GM19240 (cell line): ENCODE measurements at regions not wholly inside any gene's neighbourhood (a gene's known extent, or its start where the extent isn't known, plus 50 kb on each side); places are given as distances from the start of the nearest gene placed in this dataset.

ENCODE experiments used
- DNase-seq: peaks from one replicate; pipeline ENCODE4 v3.0.0; 2011; ENCODE audit warnings: low spot score; ENCODE audit not compliant: insufficient read length

DNA sequence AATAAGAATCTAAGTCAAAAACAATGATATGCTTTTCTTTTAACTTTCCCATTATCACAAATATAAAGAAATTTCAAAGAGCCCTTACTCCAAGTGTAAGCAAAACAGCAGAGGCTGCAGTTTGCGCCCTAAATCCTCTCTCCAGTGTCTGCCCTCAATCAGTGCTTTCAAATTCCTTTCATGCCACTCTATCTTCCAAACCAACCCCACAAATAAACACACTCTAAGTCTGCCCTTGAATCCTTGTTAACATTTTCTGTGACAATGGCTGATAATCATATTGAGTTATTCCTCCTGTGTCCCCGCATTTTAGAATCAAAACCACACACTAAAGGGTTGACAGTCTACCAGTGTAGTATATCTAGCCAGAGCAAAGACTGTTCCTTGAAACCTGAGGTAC lies 317.9 kb upstream of the MARCKS start:
- DNase-seq = no peak

DNA sequence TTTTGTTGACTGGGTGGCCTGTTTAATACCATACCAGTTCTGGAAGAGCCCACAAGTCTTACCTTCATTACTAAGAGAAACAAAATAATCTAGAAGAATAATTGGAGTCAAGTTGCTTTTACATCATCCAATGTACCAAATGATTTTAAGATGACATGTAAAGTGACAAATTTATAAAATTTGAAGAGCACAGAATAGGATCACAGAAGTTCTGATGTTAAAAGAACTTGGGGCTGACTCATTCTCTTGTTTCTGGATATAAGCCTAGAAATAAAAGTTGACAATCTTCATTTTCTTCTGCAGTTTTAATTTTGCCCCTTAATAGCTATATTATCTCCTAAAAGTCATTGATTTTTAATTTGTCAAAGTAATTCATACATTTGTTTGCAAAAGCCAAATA lies 317.5 kb upstream of the MARCKS start:
- no peak for DNase-seq

DNA sequence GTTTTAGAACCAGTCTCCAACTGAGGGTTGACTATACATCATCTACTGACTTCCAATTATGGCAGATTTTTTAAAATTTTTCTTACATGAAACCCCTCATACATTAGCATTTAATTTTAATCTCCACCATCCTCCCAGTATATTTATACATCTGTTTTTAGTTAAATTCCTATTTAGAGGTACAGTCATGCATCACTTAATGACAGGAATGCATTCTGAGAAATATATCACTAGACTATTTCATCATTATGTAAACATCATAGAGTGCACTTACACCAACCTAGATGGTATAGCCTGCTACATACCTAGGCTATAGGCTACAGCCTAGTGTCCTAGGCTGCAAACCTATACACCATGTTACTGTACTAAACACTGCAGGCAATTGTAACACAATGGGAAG lies 316.7 kb upstream of the MARCKS start:
- no peak for DNase-seq

DNA sequence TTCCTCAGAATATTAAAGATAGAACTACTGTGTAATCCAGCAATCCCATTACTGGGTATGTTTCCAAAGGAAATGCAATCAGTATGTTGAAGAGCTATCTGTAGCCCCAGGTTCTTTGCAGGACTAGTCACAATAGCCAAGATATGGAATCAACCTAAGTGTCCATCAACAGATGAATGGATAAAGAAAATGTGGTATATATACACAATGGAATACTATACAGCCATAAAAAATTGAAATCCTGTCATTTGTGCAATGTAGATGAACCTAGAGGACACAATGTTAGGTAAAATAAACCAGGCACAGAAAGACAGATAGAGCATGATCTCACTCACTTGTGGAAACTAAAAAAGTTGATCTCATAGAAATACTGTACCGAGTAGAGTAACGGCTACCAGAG lies 306.0 kb upstream of the MARCKS start:
- no peak for DNase-seq

DNA sequence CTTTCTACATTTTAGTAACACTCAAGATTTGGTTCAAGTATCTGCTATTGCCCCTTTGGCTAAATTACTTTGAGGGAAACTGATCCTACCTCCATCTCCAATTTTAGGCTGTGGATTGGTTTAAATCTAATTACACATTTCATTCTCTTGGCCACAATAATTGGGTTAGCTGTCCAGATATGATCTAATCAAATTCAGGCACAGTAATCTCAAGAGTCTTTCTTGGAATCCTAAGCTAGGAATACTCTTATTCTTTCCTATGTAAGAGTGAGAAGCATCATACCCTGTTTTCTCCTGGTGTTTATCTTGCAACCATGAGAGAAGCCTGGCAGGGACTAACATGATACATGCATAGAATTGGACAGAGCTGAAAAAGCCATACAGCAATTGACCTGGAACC lies 300.4 kb upstream of the MARCKS start:
- no peak for DNase-seq

DNA sequence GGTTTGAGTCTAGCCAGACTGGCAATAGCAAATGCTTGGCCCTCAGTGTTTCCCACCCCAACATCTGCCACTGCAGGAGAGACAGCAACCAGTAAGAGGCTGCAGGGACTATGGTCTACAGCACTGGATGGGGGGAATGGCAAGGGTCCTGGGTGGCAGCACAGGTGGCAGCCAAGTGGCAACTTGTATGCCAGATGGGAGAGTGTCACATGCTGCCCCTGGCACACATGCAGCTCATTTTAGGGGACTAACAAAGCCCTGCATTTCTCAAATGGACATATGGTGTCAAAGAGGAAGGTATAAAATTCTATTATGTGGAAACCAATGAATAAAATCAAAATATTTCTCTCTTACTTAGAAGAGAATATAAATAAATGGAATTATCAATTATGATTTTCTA lies 298.7 kb upstream of the MARCKS start:
- no peak for DNase-seq

GRCh38 chr6:113558966-113559365 lies 298.2 kb upstream of the MARCKS start:
- no peak for DNase-seq

DNA sequence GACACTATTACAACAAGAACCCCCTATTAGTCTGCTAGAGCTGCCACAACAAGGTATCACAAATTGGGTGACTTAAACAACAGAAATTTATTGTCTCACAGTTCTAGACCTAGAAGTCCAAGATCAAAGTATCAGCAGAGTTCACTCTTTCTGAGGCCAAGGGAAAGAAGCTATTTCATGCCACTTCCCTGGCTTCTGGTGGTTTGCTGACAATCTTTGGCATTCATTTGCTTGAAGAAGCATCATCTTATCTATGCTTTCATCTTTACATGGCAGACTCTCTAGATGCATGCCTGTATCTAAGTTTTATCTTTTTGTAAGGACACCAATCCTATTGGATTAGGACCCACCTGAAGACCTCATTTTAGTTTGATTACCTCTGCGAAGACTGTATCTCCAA lies 296.8 kb upstream of the MARCKS start:
- DNase-seq = no peak

GRCh38 chr6:113560908-113561307 lies 296.2 kb upstream of the MARCKS start:
- DNase-seq = no peak

- DNase-seq = no peak
These were observed 294.9 kb upstream of the MARCKS start for GRCh38 chr6:113562248-113562647.

DNA sequence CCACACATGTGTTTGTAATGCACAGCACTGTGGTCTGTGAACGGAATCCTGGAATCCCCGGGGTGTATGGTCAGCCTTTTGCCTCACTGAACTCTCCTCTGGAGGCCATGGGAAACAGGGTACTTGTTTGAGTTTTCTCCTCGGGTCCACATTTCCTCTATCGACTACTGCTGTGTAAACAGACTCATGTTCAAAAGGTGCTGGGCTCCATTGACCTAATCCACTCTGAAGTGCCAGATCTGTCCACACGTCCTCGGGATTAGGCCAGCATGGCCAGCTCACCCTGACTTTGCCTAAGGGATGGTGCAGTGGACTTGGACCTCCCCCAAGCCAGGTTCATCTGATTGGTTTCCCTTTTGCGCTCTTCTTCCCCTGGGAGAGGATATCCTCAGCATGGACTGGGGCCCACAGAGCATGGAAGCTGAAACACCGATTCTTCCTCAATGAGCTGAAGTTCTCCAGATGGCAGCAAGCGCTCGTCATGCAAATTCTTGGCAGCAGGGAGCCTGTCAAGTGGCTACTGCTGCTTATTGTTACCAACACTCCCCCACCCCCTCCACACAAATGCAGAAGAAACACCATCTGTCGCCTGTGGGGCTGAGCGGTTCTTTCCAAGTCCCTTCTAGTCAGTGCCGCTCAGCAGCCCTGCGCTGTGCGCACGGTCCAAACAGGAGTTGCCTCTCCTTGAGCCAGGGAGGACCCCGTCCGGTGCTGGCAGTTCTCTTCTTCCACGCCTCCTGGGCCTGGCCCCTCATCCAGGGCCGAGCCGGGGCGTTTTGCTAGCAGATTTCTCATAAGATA lies 292.6 kb upstream of the MARCKS start:
- DNase-seq = no peak

- DNase-seq = no peak
These were observed 291.8 kb upstream of the MARCKS start for GRCh38 chr6:113565306-113565705.

GRCh38 chr6:113570161-113570560 lies 287.0 kb upstream of the MARCKS start:
- DNase-seq = no peak

- no peak for DNase-seq
These were observed 286.5 kb upstream of the MARCKS start for GRCh38 chr6:113570641-113571040.

GRCh38 chr6:113574147-113574546 lies 283.0 kb upstream of the MARCKS start:
- no peak for DNase-seq

GRCh38 chr6:113576310-113576709 lies 280.8 kb upstream of the MARCKS start:
- no peak for DNase-seq

GRCh38 chr6:113578691-113579090 lies 278.5 kb upstream of the MARCKS start:
- no peak for DNase-seq

GRCh38 chr6:113584767-113585166 lies 272.4 kb upstream of the MARCKS start:
- DNase-seq = no peak

- no peak for DNase-seq
These were observed 271.9 kb upstream of the MARCKS start for GRCh38 chr6:113585246-113585645.

DNA sequence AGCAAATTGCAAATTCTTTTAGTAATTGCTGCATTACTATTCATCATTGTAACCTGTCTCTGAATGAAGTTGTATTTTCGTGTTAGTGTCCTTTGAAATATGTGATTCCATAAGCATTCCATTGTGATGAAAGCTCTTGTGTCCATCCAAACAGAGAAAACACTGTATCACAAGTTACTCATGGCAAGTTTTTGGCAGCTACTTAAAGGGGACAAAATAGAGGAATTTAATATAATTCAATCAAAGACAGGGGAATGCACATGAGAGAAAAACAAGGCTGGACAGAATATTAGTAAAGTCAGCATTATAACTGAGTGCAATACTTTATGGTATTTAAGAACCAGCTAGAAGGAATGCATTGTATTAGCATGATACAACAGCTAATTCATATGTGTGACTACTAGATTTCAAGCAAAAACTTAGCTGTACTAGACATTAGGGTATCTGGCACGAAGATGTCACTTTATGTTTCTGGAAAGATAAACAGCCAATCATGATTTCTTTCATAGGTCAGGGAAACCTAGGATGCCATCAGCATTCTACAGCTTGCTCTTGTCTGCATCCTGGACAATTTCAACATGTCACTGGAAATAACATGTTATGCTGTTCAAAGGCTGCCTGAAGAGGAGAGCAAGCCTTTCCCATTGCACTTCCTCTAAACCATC lies 270.6 kb upstream of the MARCKS start:
- no peak for DNase-seq

GRCh38 chr6:113587078-113587699 lies 270.0 kb upstream of the MARCKS start:
- no peak for DNase-seq

GRCh38 chr6:113588646-113589045 lies 268.5 kb upstream of the MARCKS start:
- no peak for DNase-seq
